CD14-positive monocyte (primary cell): ENCODE measurements at regions not wholly inside any gene's neighbourhood (a gene's known extent, or its start where the extent isn't known, plus 50 kb on each side); places are given as distances from the start of the nearest gene placed in this dataset.

Experiments
- DNase-seq, 3 donors: peaks; one replicate each; pipeline ENCODE4 v3.0.0-alpha.2; 2011 to 2022
- H2AFZ ChIP-seq: 2 replicates; pipeline ENCODE4 v1.6.0; 2012; ENCODE audit warnings: mild to moderate bottlenecking, low read depth, low read length, inconsistent platforms; ENCODE audit not compliant: insufficient read depth, poor library complexity, severe bottlenecking
- H3K27ac ChIP-seq, 2 donors: 1 replicate in 1 of 2; 2 replicates in 1 of 2; pipeline ENCODE4 v1.5.1; 2012 to 2013; ENCODE audit warnings: low read length in 2 of 2, control low read depth in 1 of 2, inconsistent platforms in 1 of 2, low read depth in 1 of 2, mild to moderate bottlenecking in 1 of 2
- H3K27me3 ChIP-seq, 2 donors: one replicate each; pipeline versions ENCODE4 v1.6.0 to v1.6.1; 2011 to 2013; ENCODE audit warnings: low read length in 2 of 2; ENCODE audit not compliant: control insufficient read depth in 2 of 2, insufficient read depth in 2 of 2
- H3K36me3 ChIP-seq, 2 donors: replicated peaks in 1 of 2; 1 replicate in 1 of 2; 2 replicates in 1 of 2; pipeline versions ENCODE4 v1.5.1 to v1.6.1; 2012 to 2013; ENCODE audit warnings: low read length in 2 of 2, control low read depth in 1 of 2, inconsistent platforms in 1 of 2, mild to moderate bottlenecking in 1 of 2; ENCODE audit not compliant: insufficient read depth in 2 of 2, control insufficient read depth in 1 of 2
- H3K4me1 ChIP-seq, 2 donors: 1 replicate in 1 of 2; 2 replicates in 1 of 2; pipeline versions ENCODE4 v1.5.1 to v1.6.1; 2012 to 2013; ENCODE audit warnings: low read length in 2 of 2, control low read depth in 1 of 2, inconsistent platforms in 1 of 2, mild to moderate bottlenecking in 1 of 2, moderate library complexity in 1 of 2; ENCODE audit not compliant: insufficient read depth in 2 of 2, control insufficient read depth in 1 of 2
- H3K4me2 ChIP-seq: replicated peaks from 2 replicates; pipeline ENCODE3; 2012; ENCODE audit warnings: low read length, moderate library complexity, mild to moderate bottlenecking; ENCODE audit not compliant: poor library complexity, severe bottlenecking; ENCODE audit errors: extremely low read depth
- H3K4me3 ChIP-seq, 3 experiments: fragments of 200-600 bp in 1 of 3; sonication (generic) in 1 of 3; replicated peaks in 1 of 3; 1 replicate in 2 of 3; 2 replicates in 1 of 3; pipeline ENCODE4 v1.5.1; 2011 to 2013; ENCODE audit warnings: low read length in 3 of 3, mild to moderate bottlenecking in 3 of 3, control low read depth in 2 of 3, low read depth in 2 of 3, inconsistent platforms in 1 of 3, moderate library complexity in 1 of 3
- H3K79me2 ChIP-seq: 2 replicates; pipeline ENCODE4 v1.6.0; 2012; ENCODE audit warnings: mild to moderate bottlenecking, control low read depth, inconsistent platforms, low read length, moderate library complexity; ENCODE audit not compliant: insufficient read depth
- H3K9ac ChIP-seq: 2 replicates; pipeline ENCODE4 v1.6.0; 2017; ENCODE audit warnings: low read length, mild to moderate bottlenecking; ENCODE audit not compliant: insufficient read depth, poor library complexity, severe bottlenecking
- H3K9me3 ChIP-seq, 2 donors: replicated peaks in 1 of 2; 1 replicate in 1 of 2; 2 replicates in 1 of 2; pipeline versions ENCODE4 v1.5.1 to v1.6.1; 2012 to 2013; ENCODE audit warnings: low read length in 2 of 2, control low read depth in 1 of 2; ENCODE audit not compliant: control insufficient read depth in 1 of 2, insufficient read depth in 1 of 2
- H4K20me1 ChIP-seq: 2 replicates; pipeline ENCODE4 v1.6.0; 2012; ENCODE audit warnings: mild to moderate bottlenecking, low read length, control low read depth, moderate library complexity; ENCODE audit not compliant: insufficient read depth
- H3K27ac Mint-ChIP-seq, 7 donors: one replicate each; pipeline ENCODE4 v1.8.0; 2020; ENCODE audit warnings: mild to moderate bottlenecking in 7 of 7, mixed read lengths in 7 of 7, moderate library complexity in 6 of 7, inconsistent platforms in 2 of 7
- H3K27me3 Mint-ChIP-seq, 3 donors: one replicate each; pipeline ENCODE4 v1.8.0; 2021 to 2022; ENCODE audit warnings: low read depth in 3 of 3, mild to moderate bottlenecking in 3 of 3, mixed read lengths in 3 of 3, moderate library complexity in 3 of 3, inconsistent platforms in 1 of 3
- H3K36me3 Mint-ChIP-seq, 2 donors: one replicate each; pipeline ENCODE4 v1.8.0; 2020; ENCODE audit warnings: mixed read lengths in 2 of 2, inconsistent platforms in 1 of 2, mild to moderate bottlenecking in 1 of 2
- H3K4me1 Mint-ChIP-seq: one replicate; pipeline ENCODE4 v1.8.0; 2020; ENCODE audit warnings: mild to moderate bottlenecking, mixed read lengths
- H3K4me3 Mint-ChIP-seq, 2 donors: one replicate each; pipeline ENCODE4 v1.8.0; 2020; ENCODE audit warnings: mild to moderate bottlenecking in 2 of 2, mixed read lengths in 2 of 2, moderate library complexity in 1 of 2
- H3K9me3 Mint-ChIP-seq, 7 donors: one replicate each; pipeline ENCODE4 v1.8.0; 2020 to 2022; ENCODE audit warnings: mixed read lengths in 7 of 7, mild to moderate bottlenecking in 6 of 7, moderate library complexity in 6 of 7, inconsistent platforms in 2 of 7
- CTCF ChIP-seq: fragments of 200-600 bp; IDR thresholded peaks from one replicate; pipeline ENCODE4 v1.8.0; 2022; ENCODE audit warnings: antibody characterized with exemption, mild to moderate bottlenecking
- WGBS: methylation state at CpG from one replicate; pipeline ENCODE4 v1.1.5; 2013; ENCODE audit warnings: missing lambda C conversion rate; ENCODE audit not compliant: insufficient coverage; 5-methylcytosine and 5-hydroxymethylcytosine counted together
- intact Hi-C, 2 donors: fragments of 100-400 bp; cut with micrococcal nuclease; formaldehyde crosslinking; loops; one replicate each; pipeline versions ENCODE4 v1.15.0 to v1.15.1; 2023

GRCh38 chr14:86141966-86142365 lies 612.0 kb downstream of the FLRT2 start:
- no peak overlapping the region for H3K4me2 ChIP-seq
- H3K36me3 ChIP-seq: no peaks in the 10 kb centered on the region
- Mint-ChIP-seq H3K36me3 (no peaks in the 10 kb centered on the region), H3K27me3 (no peaks in the 10 kb centered on the region), H3K4me3 (no peak overlapping the region), H3K27ac (no peak overlapping the region), H3K9me3 (peaks cover 0 to 12% (median 3%) of the 10 kb centered on the region in 7 donors), H3K4me1 (no peaks in the 10 kb centered on the region)
- H3K4me3 ChIP-seq: no peak overlapping the region
- no peaks in the 10 kb centered on the region for H3K4me1 ChIP-seq
- H3K9me3 ChIP-seq: peaks cover 0 to 3% of the 10 kb centered on the region in 2 donors
- intact Hi-C loops: no loop called here
- H3K27ac ChIP-seq: no peak overlapping the region
- H4K20me1 ChIP-seq: no peaks in the 10 kb centered on the region
- H3K9ac ChIP-seq: no peak overlapping the region
- no peaks in the 10 kb centered on the region for H3K27me3 ChIP-seq
- no peak for DNase-seq
- H2AFZ ChIP-seq: no peak overlapping the region
- TF ChIP-seq CTCF: no peak
- no peaks in the 10 kb centered on the region for H3K79me2 ChIP-seq
- WGBS: 83% methylated on average over 1 of the region's 2 CpGs

GRCh38 chr14:86129426-86129825 lies 599.5 kb downstream of the FLRT2 start:
- Histone ChIP-seq H3K36me3 (no peaks in the 10 kb centered on the region), H3K79me2 (no peaks in the 10 kb centered on the region), H3K27ac (no peak overlapping the region), H3K9ac (no peak overlapping the region), H3K4me1 (no peaks in the 10 kb centered on the region), H3K27me3 (no peaks in the 10 kb centered on the region), H4K20me1 (no peaks in the 10 kb centered on the region), H3K4me3 (no peak overlapping the region), H3K4me2 (no peak overlapping the region), H3K9me3 (peaks cover 0 to 2% of the 10 kb centered on the region in 2 donors), H2AFZ (no peak overlapping the region)
- no peak for DNase-seq
- no peak overlapping the region for H3K27ac Mint-ChIP-seq
- H3K4me3 Mint-ChIP-seq: no peak overlapping the region
- WGBS: no CpG with 5 or more reads among the region's 1 CpG
- intact Hi-C loops: no loop called here
- peaks cover 0 to 7% (median 2%) of the 10 kb centered on the region in 7 donors for H3K9me3 Mint-ChIP-seq
- no peaks in the 10 kb centered on the region for H3K4me1 Mint-ChIP-seq
- H3K27me3 Mint-ChIP-seq: peaks cover 0 to 2% (median 0%) of the 10 kb centered on the region in 3 donors
- peaks cover 0 to 2% of the 10 kb centered on the region in 2 donors for H3K36me3 Mint-ChIP-seq
- TF ChIP-seq CTCF: no peak
